HG02642 (cell line): ENCODE measurements at regions not wholly inside any gene's neighbourhood (a gene's known extent, or its start where the extent isn't known, plus 50 kb on each side); places are given as distances from the start of the nearest gene placed in this dataset.

Experiments
- ATAC-seq: cut with Tn5 transposase; IDR thresholded peaks from one replicate; pipeline ENCODE4 v1.9.1; 2021; ENCODE audit warnings: mild to moderate bottlenecking; ENCODE audit not compliant: unreplicated experiment, poor library complexity

- ATAC-seq, result no peak
Measured at GRCh38 chr2:195319548-195320412, 337.2 kb upstream of the SLC39A10 start.

- ATAC-seq, result no peak
Measured at GRCh38 chr2:195319112-195319460, 337.9 kb upstream of the SLC39A10 start.

GRCh38 chr2:195318440-195319111, 338.4 kb upstream of the SLC39A10 start:
- peak; percentile 35 for ATAC-seq

GRCh38 chr2:195317550-195317949, 339.5 kb upstream of the SLC39A10 start:
- ATAC-seq, result no peak

GRCh38 chr2:195316486-195316885, 340.5 kb upstream of the SLC39A10 start:
- ATAC-seq, result no peak

- ATAC-seq, result peak; percentile 60
Measured at GRCh38 chr2:195313962-195314361, 343.1 kb upstream of the SLC39A10 start.

GRCh38 chr2:195312662-195313061, 344.4 kb upstream of the SLC39A10 start:
- ATAC-seq, result no peak

GRCh38 chr2:195308163-195308562, 348.9 kb upstream of the SLC39A10 start:
- no peak for ATAC-seq

- ATAC-seq, result no peak
Measured at GRCh38 chr2:195307751-195308150, 349.3 kb upstream of the SLC39A10 start.

GRCh38 chr2:195304310-195304709, 352.7 kb upstream of the SLC39A10 start:
- ATAC-seq, result no peak

GRCh38 chr2:195300631-195301030, 356.4 kb upstream of the SLC39A10 start:
- ATAC-seq, result no peak

GRCh38 chr2:195299600-195299999, 357.4 kb upstream of the SLC39A10 start:
- ATAC-seq, result no peak

- ATAC-seq, result no peak
Measured at GRCh38 chr2:195296490-195296889, 360.5 kb upstream of the SLC39A10 start.

GRCh38 chr2:195289081-195289480, 367.9 kb upstream of the SLC39A10 start:
- ATAC-seq, result no peak

GRCh38 chr2:195279840-195280427, 377.1 kb upstream of the SLC39A10 start:
- ATAC-seq, result no peak

GRCh38 chr2:195270466-195271039, 386.5 kb upstream of the SLC39A10 start:
- no peak for ATAC-seq

- ATAC-seq, result no peak
Measured at GRCh38 chr2:195269220-195269619, 387.8 kb upstream of the SLC39A10 start.

- no peak for ATAC-seq
Measured at GRCh38 chr2:195257979-195258378, 399.0 kb upstream of the SLC39A10 start.

- ATAC-seq, result no peak
Measured at GRCh38 chr2:195252018-195252417, 405.0 kb upstream of the SLC39A10 start.

GRCh38 chr2:195251214-195251613, 405.8 kb upstream of the SLC39A10 start:
- no peak for ATAC-seq

- ATAC-seq, result no peak
Measured at GRCh38 chr2:195238826-195239225, 418.2 kb upstream of the SLC39A10 start.
